ENCODE measurements at regions not wholly inside any gene's neighbourhood (a gene's known extent, or its start where the extent isn't known, plus 50 kb on each side); places are given as distances from the start of the nearest gene placed in this dataset.

- no peak for DNase-seq (ENCODE audit: low spot score in 2 of 2)
- no peak for FAIRE-seq
Measured at GRCh38 chr1:208565756-208566440, 321.7 kb upstream of the PLXNA2 start.

GRCh38 chr1:208569181-208569580, 325.0 kb upstream of the PLXNA2 start:
- no peak for FAIRE-seq
- no peak for DNase-seq (ENCODE audit: low spot score in 2 of 2)

GRCh38 chr1:208570362-208570761, 326.2 kb upstream of the PLXNA2 start:
- FAIRE-seq, result no peak
- DNase-seq (ENCODE audit: low spot score in 2 of 2), result no peak

- no peak for FAIRE-seq
- DNase-seq (ENCODE audit: low spot score in 2 of 2), result no peak
Measured at GRCh38 chr1:208576425-208576824, 332.2 kb upstream of the PLXNA2 start.

GRCh38 chr1:208577381-208577905, 333.3 kb upstream of the PLXNA2 start:
- DNase-seq (ENCODE audit: low spot score in 2 of 2) (no peak), FAIRE-seq (no peak)

GRCh38 chr1:208581209-208581608, 337.0 kb upstream of the PLXNA2 start:
- no peak for DNase-seq (ENCODE audit: low spot score in 2 of 2)
- FAIRE-seq, result no peak

GRCh38 chr1:208581667-208582066, 337.5 kb upstream of the PLXNA2 start:
- DNase-seq (ENCODE audit: low spot score in 2 of 2), result no peak
- FAIRE-seq, result no peak

- no peak for DNase-seq (ENCODE audit: low spot score in 2 of 2)
- no peak for FAIRE-seq
Measured at GRCh38 chr1:208584167-208584755, 340.1 kb upstream of the PLXNA2 start.

- DNase-seq (ENCODE audit: low spot score in 2 of 2) (no peak), FAIRE-seq (no peak)
Measured at GRCh38 chr1:208587110-208587509, 342.9 kb upstream of the PLXNA2 start.

- DNase-seq (ENCODE audit: low spot score in 2 of 2) (no peak), FAIRE-seq (no peak)
Measured at GRCh38 chr1:208593306-208594006, 349.3 kb upstream of the PLXNA2 start.

- DNase-seq (ENCODE audit: low spot score in 2 of 2), result no peak
- FAIRE-seq, result no peak
Measured at GRCh38 chr1:208595236-208595635, 351.1 kb upstream of the PLXNA2 start.

GRCh38 chr1:208595745-208596144, 351.6 kb upstream of the PLXNA2 start:
- DNase-seq (ENCODE audit: low spot score in 2 of 2) (no peak), FAIRE-seq (no peak)

GRCh38 chr1:208597571-208597970, 353.4 kb upstream of the PLXNA2 start:
- FAIRE-seq (no peak), DNase-seq (ENCODE audit: low spot score in 2 of 2) (no peak)

- DNase-seq (ENCODE audit: low spot score in 2 of 2) (no peak), FAIRE-seq (no peak)
Measured at GRCh38 chr1:208598021-208598420, 353.8 kb upstream of the PLXNA2 start.

GRCh38 chr1:208599063-208599462, 354.9 kb upstream of the PLXNA2 start:
- FAIRE-seq, result no peak
- DNase-seq (ENCODE audit: low spot score in 2 of 2), result no peak

- DNase-seq (ENCODE audit: low spot score in 2 of 2) (no peak), FAIRE-seq (no peak)
Measured at GRCh38 chr1:208600456-208601190, 356.4 kb upstream of the PLXNA2 start.

- DNase-seq (ENCODE audit: low spot score in 2 of 2) (no peak), FAIRE-seq (no peak)
Measured at GRCh38 chr1:208601561-208601960, 357.4 kb upstream of the PLXNA2 start.

GRCh38 chr1:208603721-208604120, 359.5 kb upstream of the PLXNA2 start:
- FAIRE-seq, result no peak
- DNase-seq (ENCODE audit: low spot score in 2 of 2), result no peak

GRCh38 chr1:208604295-208604694, 360.1 kb upstream of the PLXNA2 start:
- FAIRE-seq (no peak), DNase-seq (ENCODE audit: low spot score in 2 of 2) (no peak)

GRCh38 chr1:208606959-208607358, 362.8 kb upstream of the PLXNA2 start:
- DNase-seq (ENCODE audit: low spot score in 2 of 2) (no peak), FAIRE-seq (no peak)

GRCh38 chr1:208607616-208608015, 363.4 kb upstream of the PLXNA2 start:
- no peak for DNase-seq (ENCODE audit: low spot score in 2 of 2)
- FAIRE-seq, result no peak
